Testis (tissue), 2 donors: ENCODE measurements at regions not wholly inside any gene's neighbourhood (a gene's known extent, or its start where the extent isn't known, plus 50 kb on each side); places are given as distances from the start of the nearest gene placed in this dataset.

Source experiments
- POLR2A ChIP-seq: fragments of 450-650 bp; IDR thresholded peaks from one replicate; pipeline ENCODE4 v1.6.1; 2017; ENCODE audit warnings: antibody characterized with exemption, mild to moderate bottlenecking, moderate library complexity
- TF ChIP-seq, protein P1 (sequence below), 3 experiments: fragments of 450-650 bp in 2 of 3; fragments of 200-600 bp in 1 of 3; sonication (generic) in 1 of 3; IDR thresholded peaks; one replicate each; pipeline ENCODE4 v1.5.1; 2016 to 2019; ENCODE audit warnings: antibody characterized with exemption in 3 of 3, mild to moderate bottlenecking in 2 of 3, moderate library complexity in 1 of 3

DNA sequence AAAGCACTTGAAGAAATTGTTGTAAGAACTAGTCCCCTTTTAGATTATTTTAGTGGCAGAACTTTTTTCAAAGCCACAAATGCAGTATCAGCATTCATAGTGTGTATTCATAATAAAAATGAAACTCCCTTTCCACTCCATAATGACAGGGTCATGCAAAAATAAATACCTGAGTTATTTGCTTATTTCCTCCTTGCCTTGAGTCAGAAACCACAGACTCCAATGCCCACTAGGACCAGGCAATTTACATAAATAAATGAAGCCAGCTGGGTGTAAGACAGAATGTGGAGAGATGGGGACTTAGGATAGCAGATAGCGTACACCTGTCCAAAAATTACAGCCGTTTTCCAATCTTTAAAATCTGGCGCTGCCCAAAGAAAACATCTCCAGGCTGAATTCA lies 417.8 kb downstream of the TMEM161B start:
- TF ChIP-seq, protein P1, sequence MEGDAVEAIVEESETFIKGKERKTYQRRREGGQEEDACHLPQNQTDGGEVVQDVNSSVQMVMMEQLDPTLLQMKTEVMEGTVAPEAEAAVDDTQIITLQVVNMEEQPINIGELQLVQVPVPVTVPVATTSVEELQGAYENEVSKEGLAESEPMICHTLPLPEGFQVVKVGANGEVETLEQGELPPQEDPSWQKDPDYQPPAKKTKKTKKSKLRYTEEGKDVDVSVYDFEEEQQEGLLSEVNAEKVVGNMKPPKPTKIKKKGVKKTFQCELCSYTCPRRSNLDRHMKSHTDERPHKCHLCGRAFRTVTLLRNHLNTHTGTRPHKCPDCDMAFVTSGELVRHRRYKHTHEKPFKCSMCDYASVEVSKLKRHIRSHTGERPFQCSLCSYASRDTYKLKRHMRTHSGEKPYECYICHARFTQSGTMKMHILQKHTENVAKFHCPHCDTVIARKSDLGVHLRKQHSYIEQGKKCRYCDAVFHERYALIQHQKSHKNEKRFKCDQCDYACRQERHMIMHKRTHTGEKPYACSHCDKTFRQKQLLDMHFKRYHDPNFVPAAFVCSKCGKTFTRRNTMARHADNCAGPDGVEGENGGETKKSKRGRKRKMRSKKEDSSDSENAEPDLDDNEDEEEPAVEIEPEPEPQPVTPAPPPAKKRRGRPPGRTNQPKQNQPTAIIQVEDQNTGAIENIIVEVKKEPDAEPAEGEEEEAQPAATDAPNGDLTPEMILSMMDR (IDR thresholded peaks at IDR 0.05): no peak
- no peak for TF ChIP-seq POLR2A
